ENCODE measurements at regions not wholly inside any gene's neighbourhood (a gene's known extent, or its start where the extent isn't known, plus 50 kb on each side); places are given as distances from the start of the nearest gene placed in this dataset.

DNA sequence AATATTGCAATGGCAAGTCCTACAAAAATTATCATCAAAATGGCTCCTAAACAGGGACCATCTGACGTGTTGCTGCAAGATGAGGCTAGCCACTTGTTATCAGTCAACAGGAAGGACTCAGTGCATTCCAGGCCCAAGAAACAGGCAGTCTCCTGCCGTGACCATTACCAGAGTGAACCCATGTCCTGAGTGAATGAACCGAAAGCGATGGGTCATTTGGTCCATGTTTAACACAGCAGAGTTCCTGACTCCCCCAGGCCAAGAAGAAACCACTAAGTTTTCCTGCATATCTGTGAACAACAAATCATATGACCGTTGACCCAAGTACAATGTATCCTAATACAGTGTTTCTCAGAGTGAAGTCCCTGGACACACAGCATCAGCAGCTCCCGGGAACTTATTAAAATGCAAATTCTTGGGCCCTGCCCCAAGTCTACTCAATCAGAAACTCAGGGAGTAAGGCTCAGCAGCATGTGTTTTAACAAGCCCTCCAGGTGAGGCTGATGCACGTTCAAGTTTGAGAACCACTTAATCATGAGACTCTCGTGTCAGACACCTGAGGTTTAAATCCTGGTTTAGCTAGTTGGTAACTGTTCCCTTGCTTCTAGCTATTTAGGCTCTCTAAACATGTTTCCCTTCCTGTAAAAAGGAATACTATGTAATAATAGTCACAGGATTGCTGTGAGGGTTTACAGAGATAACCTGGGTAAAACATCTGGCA lies 429.4 kb upstream of the MAF start:
- H3K4me3 ChIP-seq (ENCODE audit: low read depth, low read length): no peak overlapping the region
- no peaks in the 10 kb centered on the region for H3K9me3 ChIP-seq (ENCODE audit: control insufficient read depth, low read length)
- TF ChIP-seq, protein P1, sequence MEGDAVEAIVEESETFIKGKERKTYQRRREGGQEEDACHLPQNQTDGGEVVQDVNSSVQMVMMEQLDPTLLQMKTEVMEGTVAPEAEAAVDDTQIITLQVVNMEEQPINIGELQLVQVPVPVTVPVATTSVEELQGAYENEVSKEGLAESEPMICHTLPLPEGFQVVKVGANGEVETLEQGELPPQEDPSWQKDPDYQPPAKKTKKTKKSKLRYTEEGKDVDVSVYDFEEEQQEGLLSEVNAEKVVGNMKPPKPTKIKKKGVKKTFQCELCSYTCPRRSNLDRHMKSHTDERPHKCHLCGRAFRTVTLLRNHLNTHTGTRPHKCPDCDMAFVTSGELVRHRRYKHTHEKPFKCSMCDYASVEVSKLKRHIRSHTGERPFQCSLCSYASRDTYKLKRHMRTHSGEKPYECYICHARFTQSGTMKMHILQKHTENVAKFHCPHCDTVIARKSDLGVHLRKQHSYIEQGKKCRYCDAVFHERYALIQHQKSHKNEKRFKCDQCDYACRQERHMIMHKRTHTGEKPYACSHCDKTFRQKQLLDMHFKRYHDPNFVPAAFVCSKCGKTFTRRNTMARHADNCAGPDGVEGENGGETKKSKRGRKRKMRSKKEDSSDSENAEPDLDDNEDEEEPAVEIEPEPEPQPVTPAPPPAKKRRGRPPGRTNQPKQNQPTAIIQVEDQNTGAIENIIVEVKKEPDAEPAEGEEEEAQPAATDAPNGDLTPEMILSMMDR (IDR thresholded peaks at IDR 0.05): no peak
- no peak overlapping the region for H3K27ac ChIP-seq
- H3K27me3 ChIP-seq (ENCODE audit: control insufficient read depth, insufficient read depth, low read length): no peaks in the 10 kb centered on the region
- H3K4me2 ChIP-seq (ENCODE audit: low read length): no peak overlapping the region
- no peaks in the 10 kb centered on the region for H3K79me2 ChIP-seq
- no peak overlapping the region for H3K9ac ChIP-seq
- no peak overlapping the region for H2AFZ ChIP-seq
- no peaks in the 10 kb centered on the region for H3K4me1 ChIP-seq
- H3K36me3 ChIP-seq (ENCODE audit: control insufficient read depth, insufficient read depth, low read length): no peaks in the 10 kb centered on the region

DNA sequence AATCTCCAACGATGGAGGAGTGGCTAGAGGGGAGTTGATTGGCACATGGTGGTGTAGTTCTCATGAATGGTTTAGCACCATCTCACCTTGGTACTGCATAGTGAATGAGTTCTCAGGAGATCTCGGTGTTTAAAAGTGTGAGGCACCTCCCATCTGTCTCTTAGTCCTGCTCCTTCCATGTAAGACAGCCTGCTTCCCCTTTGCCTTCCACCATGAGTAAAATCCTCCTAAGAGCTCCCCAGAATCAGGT lies 428.8 kb upstream of the MAF start:
- Histone ChIP-seq H2AFZ (no peak overlapping the region), H3K4me1 (no peaks in the 10 kb centered on the region)
- TF ChIP-seq, protein P1 (IDR thresholded peaks at IDR 0.05): no peak

DNA sequence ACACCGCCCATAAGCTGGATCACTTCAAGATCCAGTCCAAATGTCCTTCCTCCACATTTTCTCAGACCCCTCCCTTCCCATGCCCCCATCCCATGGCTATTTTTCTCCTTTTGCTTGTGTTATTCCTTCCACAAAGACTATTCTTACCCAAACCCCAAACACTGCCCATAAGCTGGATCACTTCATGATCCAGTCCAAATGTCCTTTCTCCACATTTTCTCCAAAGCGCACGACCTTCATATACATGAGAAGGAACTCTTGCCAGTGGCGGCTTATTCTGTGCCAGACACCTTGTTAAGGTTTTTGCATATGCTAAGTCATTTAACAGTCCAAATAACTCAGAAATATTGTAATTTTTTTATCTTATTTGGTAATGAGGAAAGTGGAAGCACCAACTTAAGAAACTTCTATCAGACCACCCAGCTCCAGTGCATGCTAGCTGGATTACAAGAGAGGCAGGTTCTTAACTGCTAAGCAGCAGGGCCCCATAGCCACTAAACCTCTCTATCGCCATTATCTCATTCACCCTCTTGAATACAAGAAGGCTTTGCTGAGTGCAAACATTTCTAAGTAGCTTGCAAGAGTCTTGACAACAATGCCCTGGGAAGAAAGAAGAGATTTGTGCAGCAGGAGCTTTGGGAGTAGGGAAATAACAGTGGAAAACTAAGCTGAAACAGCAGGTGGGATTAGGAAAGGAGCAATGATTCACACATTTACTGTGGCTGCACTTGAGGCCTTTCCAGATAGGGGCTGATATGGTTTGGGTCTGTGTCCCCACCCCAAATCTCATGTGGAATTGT lies 428.2 kb upstream of the MAF start:
- H3K79me2 ChIP-seq: no peaks in the 10 kb centered on the region
- TF ChIP-seq, protein P1 (IDR thresholded peaks at IDR 0.05): no peak
- no peak overlapping the region for H3K4me2 ChIP-seq (ENCODE audit: low read length)

More for the DNA sequence above, 428.8 kb upstream of the MAF start:
- Histone ChIP-seq H3K4me3 (ENCODE audit: low read depth, low read length) (no peak overlapping the region), H3K27me3 (ENCODE audit: control insufficient read depth, insufficient read depth, low read length) (no peaks in the 10 kb centered on the region), H3K79me2 (no peaks in the 10 kb centered on the region), H3K36me3 (ENCODE audit: control insufficient read depth, insufficient read depth, low read length) (no peaks in the 10 kb centered on the region), H3K9me3 (ENCODE audit: control insufficient read depth, low read length) (no peaks in the 10 kb centered on the region), H3K27ac (no peak overlapping the region), H3K9ac (no peak overlapping the region), H3K4me2 (ENCODE audit: low read length) (no peak overlapping the region)

DNA sequence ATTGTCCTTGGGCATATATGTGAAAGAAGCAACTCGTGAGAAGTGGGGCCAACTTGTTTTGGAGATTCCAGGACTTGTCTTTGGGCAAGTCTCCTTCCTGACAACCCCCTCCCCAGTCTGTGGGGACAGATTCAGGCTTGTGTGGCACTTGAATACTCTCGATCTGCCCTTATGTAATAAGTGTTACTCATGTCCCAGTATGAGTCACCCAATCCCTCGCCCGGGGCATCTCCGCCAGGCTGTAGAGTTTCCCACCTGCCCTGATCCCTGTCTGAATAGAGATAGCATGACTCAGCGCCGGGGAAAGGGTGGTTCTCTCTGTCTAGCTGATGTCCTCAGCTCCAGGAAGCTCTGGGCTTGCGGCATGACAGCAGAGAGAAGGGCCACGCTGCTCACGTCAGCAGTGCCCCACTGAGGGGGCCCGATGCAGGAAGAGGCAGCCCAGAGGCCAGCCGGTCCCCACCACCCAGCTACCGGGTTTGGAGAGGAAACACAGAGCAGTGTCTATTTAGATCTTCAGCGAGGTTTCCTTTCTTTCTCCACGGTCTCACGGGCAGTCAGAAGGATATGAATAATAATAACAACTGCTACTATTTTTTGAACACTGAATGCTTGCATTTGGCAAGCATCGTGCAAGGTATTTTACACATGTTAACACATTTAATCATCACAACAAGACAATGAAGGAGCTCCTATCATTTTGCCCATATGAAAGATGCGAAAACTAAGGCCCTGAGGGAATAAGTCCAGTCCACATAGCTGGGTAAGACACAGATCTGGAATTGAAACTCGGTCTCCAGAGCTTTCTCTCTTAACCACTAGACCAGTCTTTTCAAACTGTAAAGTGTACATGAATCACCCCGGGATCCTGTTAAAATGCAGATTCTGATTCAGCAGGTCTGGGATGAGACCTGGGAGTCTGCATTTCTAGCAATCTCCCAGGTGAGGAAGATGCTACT lies 426.7 kb upstream of the MAF start:
- Histone ChIP-seq H3K36me3 (ENCODE audit: control insufficient read depth, insufficient read depth, low read length) (no peaks in the 10 kb centered on the region), H3K9me3 (ENCODE audit: control insufficient read depth, low read length) (no peaks in the 10 kb centered on the region), H3K9ac (no peak overlapping the region), H3K4me1 (no peaks in the 10 kb centered on the region), H3K27ac (no peak overlapping the region), H3K4me2 (ENCODE audit: low read length) (no peak overlapping the region), H2AFZ (no peak overlapping the region), H3K27me3 (ENCODE audit: control insufficient read depth, insufficient read depth, low read length) (no peaks in the 10 kb centered on the region), H3K79me2 (no peaks in the 10 kb centered on the region), H3K4me3 (ENCODE audit: low read depth, low read length) (no peak overlapping the region)
- TF ChIP-seq, protein P1 (IDR thresholded peaks at IDR 0.05): no peak

More for the DNA sequence above, 428.2 kb upstream of the MAF start:
- H3K27ac ChIP-seq: no peak overlapping the region
- no peak overlapping the region for H2AFZ ChIP-seq
- no peak overlapping the region for H3K4me3 ChIP-seq (ENCODE audit: low read depth, low read length)
- H3K36me3 ChIP-seq (ENCODE audit: control insufficient read depth, insufficient read depth, low read length): no peaks in the 10 kb centered on the region
- no peaks in the 10 kb centered on the region for H3K9me3 ChIP-seq (ENCODE audit: control insufficient read depth, low read length)
- H3K4me1 ChIP-seq: no peaks in the 10 kb centered on the region
- H3K27me3 ChIP-seq (ENCODE audit: control insufficient read depth, insufficient read depth, low read length): no peaks in the 10 kb centered on the region
- no peak overlapping the region for H3K9ac ChIP-seq

All from parathyroid adenoma (tissue), 2 donors.